H1 (cell line): ENCODE measurements at regions not wholly inside any gene's neighbourhood (a gene's known extent, or its start where the extent isn't known, plus 50 kb on each side); places are given as distances from the start of the nearest gene placed in this dataset.
"Not testable (repeated sequence)": the region's sequence is repeated elsewhere in the genome, so short reads cannot be mapped to it uniquely, and the experiment has no call there.

ENCODE experiments used
- CTCF ChIA-PET: fragments of 300-600 bp; sonication (Branson Sonifier 250); formaldehyde crosslinking; loops from one replicate; lab custom pipeline; 2021; ENCODE audit not compliant: partially characterized antibody; lab: Charles Lee
- POLR2A ChIA-PET: fragments of 300-600 bp; sonication (Branson Sonifier 250); formaldehyde crosslinking; loops from one replicate; lab custom pipeline; 2021; ENCODE audit warnings: inconsistent platforms; ENCODE audit not compliant: partially characterized antibody; lab: Charles Lee
- DNase-seq, 2 experiments: peaks; one replicate each; pipeline versions ENCODE4 v3.0.0 to v3.0.0-alpha.2; 2010 to 2022; ENCODE audit warnings: low spot score in 2 of 2, low read depth in 1 of 2, mixed read lengths in 1 of 2
- FAIRE-seq: peaks from 2 replicates; lab custom pipeline; 2011; peaks lifted over from hg19 to GRCh38; lab: Jason Lieb, UNC
- H2AFZ ChIP-seq: 2 replicates; pipeline ENCODE4 v1.8.1; 2012; ENCODE audit warnings: low read length, inconsistent platforms
- H2AK5ac ChIP-seq: 2 replicates; pipeline ENCODE4 v1.6.1; 2013; ENCODE audit warnings: low read depth, low read length
- H2BK120ac ChIP-seq: replicated peaks from 2 replicates; pipeline ENCODE3; 2013; ENCODE audit warnings: low read depth, low read length, inconsistent platforms
- H2BK12ac ChIP-seq: 2 replicates; pipeline ENCODE4 v1.6.1; 2013; ENCODE audit warnings: low read depth, low read length
- H2BK15ac ChIP-seq: 2 replicates; pipeline ENCODE4 v1.6.1; 2013; ENCODE audit warnings: low read length
- H2BK20ac ChIP-seq: 2 replicates; pipeline ENCODE4 v1.6.1; 2013; ENCODE audit warnings: low read length
- H2BK5ac ChIP-seq: 2 replicates; pipeline ENCODE4 v1.6.1; 2013; ENCODE audit warnings: low read depth, low read length
- H3K14ac ChIP-seq: 2 replicates; pipeline ENCODE4 v1.6.1; 2013; ENCODE audit warnings: inconsistent platforms; ENCODE audit not compliant: insufficient read length
- H3K18ac ChIP-seq: 2 replicates; pipeline ENCODE4 v1.6.1; 2013; ENCODE audit warnings: low read length; ENCODE audit errors: extremely low read depth
- H3K23ac ChIP-seq: 2 replicates; pipeline ENCODE4 v1.6.1; 2013; ENCODE audit warnings: inconsistent platforms; ENCODE audit not compliant: insufficient read length
- H3K23me2 ChIP-seq: 2 replicates; pipeline ENCODE4 v1.6.1; 2013; ENCODE audit warnings: low read depth, low read length
- H3K27ac ChIP-seq: 2 replicates; pipeline ENCODE4 v1.6.1; 2011; ENCODE audit warnings: low read depth, low read length, inconsistent platforms
- H3K27me3 ChIP-seq, 4 experiments: replicated peaks in 1 of 4; 1 replicate in 1 of 4; 2 replicates in 3 of 4; pipeline versions ENCODE4 v1.6.1 to v1.8.1; 2011 to 2013; ENCODE audit warnings: low read length in 3 of 4, mild to moderate bottlenecking in 3 of 4, inconsistent platforms in 2 of 4, mixed read lengths in 2 of 4, moderate library complexity in 1 of 4; ENCODE audit not compliant: control insufficient read depth in 3 of 4, insufficient read depth in 3 of 4; ENCODE audit errors: extremely low read depth in 1 of 4
- H3K36me3 ChIP-seq, 4 experiments: 2 replicates each; pipeline versions ENCODE4 v1.6.1 to v1.8.1; 2011 to 2013; ENCODE audit warnings: mild to moderate bottlenecking in 4 of 4, low read length in 3 of 4, moderate library complexity in 2 of 4, control low read depth in 1 of 4, inconsistent platforms in 1 of 4; ENCODE audit not compliant: insufficient read depth in 4 of 4, control insufficient read depth in 2 of 4
- H3K4ac ChIP-seq: replicated peaks from 2 replicates; pipeline ENCODE3; 2013; ENCODE audit warnings: low read length, low read depth, mixed read lengths, inconsistent platforms; ENCODE audit not compliant: insufficient read length
- H3K4me1 ChIP-seq, 4 experiments: replicated peaks in 1 of 4; 1 replicate in 1 of 4; 2 replicates in 3 of 4; pipeline versions ENCODE4 v1.6.1 to v1.8.1; 2011 to 2013; ENCODE audit warnings: low read length in 3 of 4, inconsistent platforms in 2 of 4, mixed read lengths in 1 of 4; ENCODE audit not compliant: insufficient read depth in 4 of 4, control insufficient read depth in 3 of 4
- H3K4me2 ChIP-seq, 2 experiments: 2 replicates each; pipeline versions ENCODE4 v1.6.1 to v1.8.1; 2011 to 2013; ENCODE audit warnings: low read depth in 2 of 2, low read length in 2 of 2, control low read depth in 1 of 2, inconsistent platforms in 1 of 2, mild to moderate bottlenecking in 1 of 2; ENCODE audit not compliant: insufficient read depth in 1 of 2
- H3K4me3 ChIP-seq, 4 experiments: fragments of 200-600, 300-600 bp in 1 of 4; sonication (generic), shearing (Covaris generic), sonication (Bioruptor Twin) in 1 of 4; 2 replicates each; pipeline versions ENCODE4 v1.5.1 to v1.8.1; 2011 to 2016; ENCODE audit warnings: low read length in 4 of 4, low read depth in 3 of 4, control low read depth in 2 of 4, inconsistent platforms in 2 of 4, mild to moderate bottlenecking in 2 of 4, mixed read lengths in 1 of 4, moderate library complexity in 1 of 4; ENCODE audit not compliant: insufficient read depth in 2 of 4; ENCODE audit errors: extremely low read depth in 1 of 4
- H3K56ac ChIP-seq: replicated peaks from 2 replicates; pipeline ENCODE3; 2013; ENCODE audit warnings: low read depth, mild to moderate bottlenecking, mixed read lengths, low read length, inconsistent platforms; ENCODE audit not compliant: insufficient read length
- H3K79me1 ChIP-seq: 2 replicates; pipeline ENCODE4 v1.6.1; 2013; ENCODE audit warnings: low read depth, low read length, control low read depth
- H3K79me2 ChIP-seq, 2 experiments: 2 replicates each; pipeline versions ENCODE4 v1.6.1 to v1.8.1; 2012 to 2013; ENCODE audit warnings: low read length in 2 of 2, mild to moderate bottlenecking in 2 of 2, inconsistent platforms in 1 of 2; ENCODE audit not compliant: insufficient read depth in 2 of 2, control insufficient read depth in 1 of 2
- H3K9ac ChIP-seq, 4 experiments: replicated peaks in 1 of 4; 1 replicate in 1 of 4; 2 replicates in 3 of 4; pipeline versions ENCODE4 v1.6.1 to v1.8.1; 2011 to 2013; ENCODE audit warnings: low read depth in 3 of 4, low read length in 3 of 4, control low read depth in 2 of 4, mild to moderate bottlenecking in 2 of 4, moderate library complexity in 2 of 4, inconsistent platforms in 1 of 4; ENCODE audit errors: extremely low read depth in 1 of 4
- H3K9me3 ChIP-seq, 2 experiments: 2 replicates each; pipeline versions ENCODE4 v1.6.1 to v1.8.1; 2012 to 2013; ENCODE audit warnings: mild to moderate bottlenecking in 2 of 2, moderate library complexity in 2 of 2, control low read depth in 1 of 2, inconsistent platforms in 1 of 2, low read depth in 1 of 2, low read length in 1 of 2, mixed read lengths in 1 of 2; ENCODE audit not compliant: insufficient read depth in 2 of 2
- H4K20me1 ChIP-seq, 2 experiments: replicated peaks in 1 of 2; 2 replicates each; pipeline versions ENCODE3 to v1.8.1; 2011 to 2013; ENCODE audit warnings: inconsistent platforms in 2 of 2, low read length in 2 of 2, mild to moderate bottlenecking in 1 of 2; ENCODE audit not compliant: insufficient read depth in 2 of 2, control insufficient read depth in 1 of 2
- H4K5ac ChIP-seq: 2 replicates; pipeline ENCODE4 v1.6.1; 2013; ENCODE audit warnings: low read length, low read depth, mixed read lengths, inconsistent platforms; ENCODE audit not compliant: insufficient read length
- H4K8ac ChIP-seq: 2 replicates; pipeline ENCODE4 v1.8.0; 2013; ENCODE audit warnings: mild to moderate bottlenecking, moderate library complexity, low read length, inconsistent platforms; ENCODE audit not compliant: insufficient read depth; ENCODE audit errors: extremely low read depth
- H4K91ac ChIP-seq: replicated peaks from 2 replicates; pipeline ENCODE3; 2013; ENCODE audit warnings: low read length, mixed read lengths, inconsistent platforms; ENCODE audit not compliant: insufficient read length
- CHD2 ChIP-seq: IDR thresholded peaks from 2 replicates; pipeline ENCODE4 v1.6.1; 2012; ENCODE audit warnings: low read length, improper control_type of control experiment
- E2F6 ChIP-seq: IDR thresholded peaks from 2 replicates; pipeline ENCODE4 v1.6.1; 2012; ENCODE audit warnings: inconsistent platforms
- MAX ChIP-seq: IDR thresholded peaks from 2 replicates; pipeline ENCODE4 v1.6.1; 2012; ENCODE audit warnings: inconsistent platforms
- POLR2A ChIP-seq, 2 experiments: IDR thresholded peaks; 1 replicate in 1 of 2; 2 replicates in 1 of 2; pipeline ENCODE4 v1.6.1; 2011; ENCODE audit warnings: low read depth in 2 of 2, low read length in 2 of 2, mild to moderate bottlenecking in 2 of 2; ENCODE audit errors: control extremely low read depth in 1 of 2
- POLR2AphosphoS5 ChIP-seq: IDR thresholded peaks from 2 replicates; pipeline ENCODE4 v1.6.1; 2011; ENCODE audit warnings: low read depth, low read length
- RAD21 ChIP-seq, 2 experiments: IDR thresholded peaks in 1 of 2; conservative IDR thresholded peaks in 1 of 2; 2 replicates each; pipeline ENCODE4 v1.6.1; 2011; ENCODE audit warnings: low read depth in 2 of 2, low read length in 2 of 2, improper control_type of control experiment in 1 of 2, inconsistent platforms in 1 of 2, mild to moderate bottlenecking in 1 of 2, moderate library complexity in 1 of 2
- SP1 ChIP-seq: IDR thresholded peaks from 2 replicates; pipeline ENCODE4 v1.6.1; 2011; ENCODE audit warnings: low read depth, low read length
- TAF1 ChIP-seq: IDR thresholded peaks from 2 replicates; pipeline ENCODE4 v1.6.1; 2011; ENCODE audit warnings: mild to moderate bottlenecking, low read depth, low read length
- TBP ChIP-seq: IDR thresholded peaks from 2 replicates; pipeline ENCODE4 v1.6.1; 2011; ENCODE audit warnings: low read depth, low read length, improper control_type of control experiment
- WGBS, 2 experiments: shearing (Covaris generic) in 1 of 2; methylation state at CpG; one replicate each; pipeline versions ENCODE4 v1.1.6 to v1.1.7; 2013 to 2015; ENCODE audit warnings: low lambda C conversion rate in 2 of 2, mixed read lengths in 2 of 2, inconsistent platforms in 1 of 2, low coverage in 1 of 2, missing lambda C conversion rate in 1 of 2; ENCODE audit not compliant: insufficient replicate concordance in 2 of 2, insufficient coverage in 1 of 2, insufficient read length in 1 of 2; ENCODE audit errors: extremely low coverage in 1 of 2, missing lambda C conversion rate in 1 of 2; 5-methylcytosine and 5-hydroxymethylcytosine counted together

- not testable (repeated sequence) for H3K9ac ChIP-seq, H3K27ac ChIP-seq, H3K4me1 ChIP-seq, H4K5ac ChIP-seq, H3K14ac ChIP-seq, H2BK120ac ChIP-seq, H3K9me3 ChIP-seq, H3K4ac ChIP-seq, H3K23ac ChIP-seq, H4K91ac ChIP-seq, H3K79me2 ChIP-seq, H2AFZ ChIP-seq, H3K36me3 ChIP-seq, H2BK15ac ChIP-seq, H3K79me1 ChIP-seq, H4K20me1 ChIP-seq, H3K23me2 ChIP-seq, H4K8ac ChIP-seq, FAIRE-seq, H3K27me3 ChIP-seq, H3K18ac ChIP-seq, H3K56ac ChIP-seq
- Histone ChIP-seq H2BK20ac (0 out of 2 replicates have a peak overlapping the region, but pooled peaks have one; percentile 61), H3K4me2 (peak overlapping the region; percentile 55 to 65), H2BK12ac (0 out of 2 replicates have a peak overlapping the region, but pooled peaks have one; percentile 75), H2BK5ac (0 out of 2 replicates have a peak overlapping the region, but pooled peaks have one; percentile 48), H2AK5ac (peak overlapping the region; percentile 48; the same call in 1 of the 2 replicates), H3K4me3 (peak overlapping the region in 3 of 4 experiments; percentile 12 to 49 (median 45); a peak in 7 of 8 replicates)
- ChIA-PET CTCF (interaction anchor here (1.0 to 2.1 kb wide), 12 partner anchors 11 to 181 kb away, joined by 3 to 13 read pairs (median 3); no protein-coding TSS in a partner anchor), POLR2A (interaction anchor here (0.6 to 2.1 kb wide), 18 partner anchors 9 to 202 kb away, joined by 3 to 11 read pairs (median 3); partner anchors contain the start of gene SLC8A3)
- peak; percentile 87 for TF ChIP-seq SP1
- TF ChIP-seq CHD2, result peak; percentile 37; the same call in 1 of the 2 replicates
- TF ChIP-seq TBP, result peak; percentile 81
- peak in 1 of 2 experiments; percentile 12; a peak in 1 of 4 replicates for TF ChIP-seq RAD21 (IDR thresholded peaks at IDR 0.05 in 1 of 2, conservative IDR thresholded peaks at IDR 0.05 in 1 of 2; ENCODE audit: low read depth in 2 of 2, low read length in 2 of 2)
- peak in 1 of 2 experiments; percentile 69; a peak in 2 of 3 replicates for TF ChIP-seq POLR2A (IDR thresholded peaks at IDR 0.05; ENCODE audit: control extremely low read depth in 1 of 2, low read depth in 2 of 2, low read length in 2 of 2)
- TF ChIP-seq MAX, result peak; percentile 80
- peak; percentile 12; the same call in 1 of the 2 replicates for TF ChIP-seq POLR2AphosphoS5
- peak; percentile 19; the same call in 1 of the 2 replicates for TF ChIP-seq TAF1
- peak; percentile 78 for TF ChIP-seq E2F6
- DNase-seq, result peak; percentile 13 to 73
- WGBS, 2 experiments, result 70% methylated on average over 28 of the region's 36 CpGs; no CpG with 5 or more reads in 1 of the 2 experiments
These were observed 66.6 kb upstream of the SLC8A3 start for GRCh38 chr14:70255071-70256057.
